Liver (tissue), 8 donors: ENCODE measurements at regions not wholly inside any gene's neighbourhood (a gene's known extent, or its start where the extent isn't known, plus 50 kb on each side); places are given as distances from the start of the nearest gene placed in this dataset.

ENCODE experiments used
- DNase-seq: peaks from one replicate; pipeline ENCODE4 v3.0.0-alpha.2; 2017; ENCODE audit warnings: low spot score
- H3K27ac ChIP-seq, 2 donors: one replicate each; pipeline ENCODE4 v1.7.0; 2013; ENCODE audit warnings: inconsistent platforms in 2 of 2, low read length in 2 of 2, control low read depth in 1 of 2, low read depth in 1 of 2, mild to moderate bottlenecking in 1 of 2
- H3K27me3 ChIP-seq, 4 donors: one replicate each; pipeline versions ENCODE4 v1.6.1 to v1.7.0; 2013; ENCODE audit warnings: low read length in 3 of 4, inconsistent platforms in 1 of 4, mild to moderate bottlenecking in 1 of 4, moderate library complexity in 1 of 4; ENCODE audit not compliant: control insufficient read depth in 4 of 4, insufficient read depth in 4 of 4
- H3K36me3 ChIP-seq, 4 donors: one replicate each; pipeline versions ENCODE4 v1.6.1 to v1.7.0; 2013; ENCODE audit warnings: low read length in 3 of 4, mild to moderate bottlenecking in 3 of 4, low read depth in 1 of 4, moderate library complexity in 1 of 4; ENCODE audit not compliant: control insufficient read depth in 4 of 4, insufficient read depth in 3 of 4
- H3K4me1 ChIP-seq, 4 donors: one replicate each; pipeline versions ENCODE4 v1.6.1 to v1.7.0; 2013; ENCODE audit warnings: low read length in 3 of 4, mild to moderate bottlenecking in 3 of 4, moderate library complexity in 1 of 4; ENCODE audit not compliant: control insufficient read depth in 4 of 4, insufficient read depth in 4 of 4
- H3K4me3 ChIP-seq, 3 donors: one replicate each; pipeline versions ENCODE4 v1.6.1 to v1.7.0; 2013; ENCODE audit warnings: low read length in 3 of 3, control low read depth in 1 of 3, low read depth in 1 of 3, mild to moderate bottlenecking in 1 of 3
- H3K9ac ChIP-seq, 2 donors: one replicate each; pipeline ENCODE4 v1.7.0; 2013; ENCODE audit warnings: low read length in 2 of 2, mild to moderate bottlenecking in 2 of 2, moderate library complexity in 2 of 2, control low read depth in 1 of 2, low read depth in 1 of 2
- H3K9me3 ChIP-seq, 4 donors: one replicate each; pipeline versions ENCODE4 v1.6.1 to v1.7.0; 2013; ENCODE audit warnings: low read length in 3 of 4; ENCODE audit not compliant: control insufficient read depth in 4 of 4
- ATF3 ChIP-seq: IDR thresholded peaks from 2 replicates; pipeline ENCODE4 v1.6.1; 2016; ENCODE audit warnings: antibody characterized with exemption
- CTCF ChIP-seq: fragments of 150-350 bp; IDR thresholded peaks from 2 replicates; pipeline ENCODE4 v1.5.1; 2017; ENCODE audit warnings: improper control_type of control experiment, low read depth, low read length; ENCODE audit not compliant: missing input control
- EGR1 ChIP-seq, 2 donors: IDR thresholded peaks; 2 replicates each; pipeline ENCODE4 v1.6.1; 2016 to 2018; ENCODE audit warnings: antibody characterized with exemption in 2 of 2, low read depth in 2 of 2
- FOXA1 ChIP-seq: IDR thresholded peaks from 2 replicates; pipeline ENCODE4 v1.6.1; 2016; ENCODE audit warnings: antibody characterized with exemption
- FOXA2 ChIP-seq: IDR thresholded peaks from 2 replicates; pipeline ENCODE4 v1.6.1; 2016; ENCODE audit warnings: antibody characterized with exemption
- GABPA ChIP-seq, 2 donors: IDR thresholded peaks in 1 of 2; conservative IDR thresholded peaks in 1 of 2; 2 replicates each; pipeline ENCODE4 v1.6.1; 2016; ENCODE audit warnings: antibody characterized with exemption in 2 of 2, mild to moderate bottlenecking in 1 of 2, moderate library complexity in 1 of 2
- HNF4A ChIP-seq, 2 donors: conservative IDR thresholded peaks; 2 replicates each; pipeline ENCODE4 v1.6.1; 2016; ENCODE audit warnings: antibody characterized with exemption in 2 of 2, mild to moderate bottlenecking in 2 of 2
- HNF4G ChIP-seq: IDR thresholded peaks from 2 replicates; pipeline ENCODE4 v1.6.1; 2016; ENCODE audit warnings: antibody characterized with exemption
- JUND ChIP-seq, 2 donors: IDR thresholded peaks; 2 replicates each; pipeline ENCODE4 v1.6.1; 2016; ENCODE audit warnings: antibody characterized with exemption in 2 of 2
- NR2F2 ChIP-seq: IDR thresholded peaks from 2 replicates; pipeline ENCODE4 v1.6.1; 2016; ENCODE audit warnings: antibody characterized with exemption
- RAD21 ChIP-seq, 2 donors: IDR thresholded peaks; 2 replicates each; pipeline ENCODE4 v1.6.1; 2016; ENCODE audit warnings: antibody characterized with exemption in 2 of 2, mild to moderate bottlenecking in 2 of 2
- RXRA ChIP-seq, 2 donors: IDR thresholded peaks; 2 replicates each; pipeline ENCODE4 v1.6.1; 2017 to 2018; ENCODE audit warnings: antibody characterized with exemption in 2 of 2, mild to moderate bottlenecking in 1 of 2
- SP1 ChIP-seq: IDR thresholded peaks from 2 replicates; pipeline ENCODE4 v1.6.1; 2018; ENCODE audit warnings: antibody characterized with exemption, mild to moderate bottlenecking
- TAF1 ChIP-seq: conservative IDR thresholded peaks from 2 replicates; pipeline ENCODE4 v1.6.1; 2016; ENCODE audit warnings: antibody characterized with exemption, mild to moderate bottlenecking
- YY1 ChIP-seq: IDR thresholded peaks from 2 replicates; pipeline ENCODE4 v1.6.1; 2016; ENCODE audit warnings: antibody characterized with exemption, mild to moderate bottlenecking
- WGBS: extraction: QIAGEN DNeasy Blood & Tissue Kit; methylation state at CpG from one replicate; pipeline ENCODE4 v1.1.7; 2013; 5-methylcytosine and 5-hydroxymethylcytosine counted together
- TF ChIP-seq, protein P1 (sequence below): IDR thresholded peaks from 2 replicates; pipeline ENCODE4 v1.6.1; 2016; ENCODE audit warnings: antibody characterized with exemption
- TF ChIP-seq, protein P2 (sequence below): IDR thresholded peaks from 2 replicates; pipeline ENCODE4 v1.6.1; 2016; ENCODE audit warnings: antibody characterized with exemption
- TF ChIP-seq, protein P3 (sequence below): IDR thresholded peaks from 2 replicates; pipeline ENCODE4 v1.6.1; 2016; ENCODE audit warnings: antibody characterized with exemption, mild to moderate bottlenecking
- donor health status: healthy.
- donor health status: healthy.
- donor health status: healthy.
- donor health status: healthy.
- donor health status: healthy.

- Histone ChIP-seq H3K27me3 (peaks cover 0 to 2% (median 0%) of the 10 kb centered on the region in 4 donors), H3K4me3 (no peak overlapping the region), H3K4me1 (no peaks in the 10 kb centered on the region), H3K36me3 (no peaks in the 10 kb centered on the region), H3K27ac (no peak overlapping the region), H3K9ac (no peak overlapping the region), H3K9me3 (peaks cover 0 to 3% (median 0%) of the 10 kb centered on the region in 4 donors)
- no peak for DNase-seq
- WGBS: 84% methylated on average over 6 of the region's 6 CpGs
- no peak for TF ChIP-seq ATF3
- TF ChIP-seq RAD21 (IDR thresholded peaks at IDR 0.05): no peak
- TF ChIP-seq HNF4A (conservative IDR thresholded peaks at IDR 0.05): no peak
- TF ChIP-seq SP1: no peak
- TF ChIP-seq FOXA2: no peak
- no peak for TF ChIP-seq CTCF
- TF ChIP-seq GABPA (IDR thresholded peaks at IDR 0.05 in 1 of 2, conservative IDR thresholded peaks at IDR 0.05 in 1 of 2): no peak
- TF ChIP-seq, protein P1, sequence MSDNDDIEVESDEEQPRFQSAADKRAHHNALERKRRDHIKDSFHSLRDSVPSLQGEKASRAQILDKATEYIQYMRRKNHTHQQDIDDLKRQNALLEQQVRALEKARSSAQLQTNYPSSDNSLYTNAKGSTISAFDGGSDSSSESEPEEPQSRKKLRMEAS: no peak
- no peak for TF ChIP-seq FOXA1
- TF ChIP-seq, protein P2, sequence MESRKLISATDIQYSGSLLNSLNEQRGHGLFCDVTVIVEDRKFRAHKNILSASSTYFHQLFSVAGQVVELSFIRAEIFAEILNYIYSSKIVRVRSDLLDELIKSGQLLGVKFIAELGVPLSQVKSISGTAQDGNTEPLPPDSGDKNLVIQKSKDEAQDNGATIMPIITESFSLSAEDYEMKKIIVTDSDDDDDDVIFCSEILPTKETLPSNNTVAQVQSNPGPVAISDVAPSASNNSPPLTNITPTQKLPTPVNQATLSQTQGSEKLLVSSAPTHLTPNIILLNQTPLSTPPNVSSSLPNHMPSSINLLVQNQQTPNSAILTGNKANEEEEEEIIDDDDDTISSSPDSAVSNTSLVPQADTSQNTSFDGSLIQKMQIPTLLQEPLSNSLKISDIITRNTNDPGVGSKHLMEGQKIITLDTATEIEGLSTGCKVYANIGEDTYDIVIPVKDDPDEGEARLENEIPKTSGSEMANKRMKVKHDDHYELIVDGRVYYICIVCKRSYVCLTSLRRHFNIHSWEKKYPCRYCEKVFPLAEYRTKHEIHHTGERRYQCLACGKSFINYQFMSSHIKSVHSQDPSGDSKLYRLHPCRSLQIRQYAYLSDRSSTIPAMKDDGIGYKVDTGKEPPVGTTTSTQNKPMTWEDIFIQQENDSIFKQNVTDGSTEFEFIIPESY: no peak
- TF ChIP-seq HNF4G: no peak
These were observed 568.0 kb downstream of the POM121L12 start for GRCh38 chr7:53603461-53603860.

GRCh38 chr7:53604201-53604600 is 568.8 kb downstream of the POM121L12 start:
- no peak for DNase-seq
- 63% methylated on average over 6 of the region's 6 CpGs for WGBS

More at GRCh38 chr7:53604201-53604600, 568.8 kb downstream of the POM121L12 start:
- Histone ChIP-seq H3K4me3 (no peak overlapping the region), H3K36me3 (no peaks in the 10 kb centered on the region), H3K4me1 (no peaks in the 10 kb centered on the region), H3K9me3 (peaks cover 0 to 3% (median 0%) of the 10 kb centered on the region in 4 donors), H3K9ac (no peak overlapping the region), H3K27me3 (peaks cover 0 to 2% (median 0%) of the 10 kb centered on the region in 4 donors), H3K27ac (no peak overlapping the region)
- TF ChIP-seq, protein P3, sequence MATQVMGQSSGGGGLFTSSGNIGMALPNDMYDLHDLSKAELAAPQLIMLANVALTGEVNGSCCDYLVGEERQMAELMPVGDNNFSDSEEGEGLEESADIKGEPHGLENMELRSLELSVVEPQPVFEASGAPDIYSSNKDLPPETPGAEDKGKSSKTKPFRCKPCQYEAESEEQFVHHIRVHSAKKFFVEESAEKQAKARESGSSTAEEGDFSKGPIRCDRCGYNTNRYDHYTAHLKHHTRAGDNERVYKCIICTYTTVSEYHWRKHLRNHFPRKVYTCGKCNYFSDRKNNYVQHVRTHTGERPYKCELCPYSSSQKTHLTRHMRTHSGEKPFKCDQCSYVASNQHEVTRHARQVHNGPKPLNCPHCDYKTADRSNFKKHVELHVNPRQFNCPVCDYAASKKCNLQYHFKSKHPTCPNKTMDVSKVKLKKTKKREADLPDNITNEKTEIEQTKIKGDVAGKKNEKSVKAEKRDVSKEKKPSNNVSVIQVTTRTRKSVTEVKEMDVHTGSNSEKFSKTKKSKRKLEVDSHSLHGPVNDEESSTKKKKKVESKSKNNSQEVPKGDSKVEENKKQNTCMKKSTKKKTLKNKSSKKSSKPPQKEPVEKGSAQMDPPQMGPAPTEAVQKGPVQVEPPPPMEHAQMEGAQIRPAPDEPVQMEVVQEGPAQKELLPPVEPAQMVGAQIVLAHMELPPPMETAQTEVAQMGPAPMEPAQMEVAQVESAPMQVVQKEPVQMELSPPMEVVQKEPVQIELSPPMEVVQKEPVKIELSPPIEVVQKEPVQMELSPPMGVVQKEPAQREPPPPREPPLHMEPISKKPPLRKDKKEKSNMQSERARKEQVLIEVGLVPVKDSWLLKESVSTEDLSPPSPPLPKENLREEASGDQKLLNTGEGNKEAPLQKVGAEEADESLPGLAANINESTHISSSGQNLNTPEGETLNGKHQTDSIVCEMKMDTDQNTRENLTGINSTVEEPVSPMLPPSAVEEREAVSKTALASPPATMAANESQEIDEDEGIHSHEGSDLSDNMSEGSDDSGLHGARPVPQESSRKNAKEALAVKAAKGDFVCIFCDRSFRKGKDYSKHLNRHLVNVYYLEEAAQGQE: no peak
- TF ChIP-seq GABPA (IDR thresholded peaks at IDR 0.05 in 1 of 2, conservative IDR thresholded peaks at IDR 0.05 in 1 of 2): no peak
- no peak for TF ChIP-seq RXRA (IDR thresholded peaks at IDR 0.05)
- no peak for TF ChIP-seq RAD21 (IDR thresholded peaks at IDR 0.05)
- no peak for TF ChIP-seq FOXA1
- TF ChIP-seq ATF3: no peak
- no peak for TF ChIP-seq JUND (IDR thresholded peaks at IDR 0.05)
- TF ChIP-seq YY1: no peak
- TF ChIP-seq CTCF: no peak
- TF ChIP-seq, protein P2: no peak
- no peak for TF ChIP-seq EGR1 (IDR thresholded peaks at IDR 0.05; ENCODE audit: low read depth in 2 of 2)
- TF ChIP-seq, protein P1: no peak
- no peak for TF ChIP-seq TAF1
- TF ChIP-seq HNF4G: no peak
- TF ChIP-seq SP1: no peak
- no peak for TF ChIP-seq NR2F2
- no peak for TF ChIP-seq HNF4A (conservative IDR thresholded peaks at IDR 0.05)
- TF ChIP-seq FOXA2: no peak
